Umbilical cord (tissue), 1 donor: ENCODE measurements at regions not wholly inside any gene's neighbourhood (a gene's known extent, or its start where the extent isn't known, plus 50 kb on each side); places are given as distances from the start of the nearest gene placed in this dataset.
"Not testable (repeated sequence)": the region's sequence is repeated elsewhere in the genome, so short reads cannot be mapped to it uniquely, and the experiment has no call there.

Experiments
- DNase-seq: peaks from one replicate; pipeline ENCODE4 v3.0.0-alpha.2; 2015; ENCODE audit warnings: low spot score

DNA sequence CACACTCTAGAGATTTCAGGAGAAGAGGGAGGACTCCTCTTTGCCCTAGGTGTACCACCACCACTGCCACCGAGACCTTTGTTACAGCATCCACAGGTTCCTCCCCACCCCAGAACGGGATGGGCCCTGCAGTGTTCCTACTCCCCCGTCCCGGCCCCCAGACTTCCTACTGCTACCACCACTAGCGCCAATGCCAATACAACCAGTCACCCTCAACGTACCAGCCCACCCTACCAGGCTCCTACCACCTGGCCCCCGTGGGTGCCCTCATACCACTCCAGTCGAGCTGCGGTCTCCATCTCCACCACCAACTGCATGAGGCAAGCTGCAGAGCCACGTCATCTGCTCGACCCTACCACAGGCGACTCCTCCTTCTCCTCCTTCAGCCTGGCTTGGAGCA is 437.1 kb upstream of the ZNF337 start:
- not testable (repeated sequence) for DNase-seq

DNA sequence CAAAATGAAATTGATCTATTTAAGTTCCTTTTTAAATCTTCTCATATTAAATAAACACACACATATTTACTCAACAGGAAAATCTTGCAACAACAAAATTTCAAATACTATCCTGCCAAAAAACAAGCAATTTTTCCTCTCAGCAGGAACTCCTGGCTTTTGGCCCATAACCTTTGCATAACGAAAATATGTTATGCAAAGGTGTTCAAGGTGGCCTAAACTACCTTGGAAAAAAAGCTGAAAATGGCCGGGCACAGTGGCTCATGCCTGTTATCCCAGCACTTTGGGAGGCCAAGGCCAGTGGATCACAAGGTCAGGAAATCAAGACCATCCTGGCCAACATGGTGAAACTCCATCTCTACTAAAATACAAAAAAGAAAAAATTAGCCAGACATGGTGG is 424.3 kb upstream of the ZNF337 start:
- DNase-seq, result not testable (repeated sequence)

DNA sequence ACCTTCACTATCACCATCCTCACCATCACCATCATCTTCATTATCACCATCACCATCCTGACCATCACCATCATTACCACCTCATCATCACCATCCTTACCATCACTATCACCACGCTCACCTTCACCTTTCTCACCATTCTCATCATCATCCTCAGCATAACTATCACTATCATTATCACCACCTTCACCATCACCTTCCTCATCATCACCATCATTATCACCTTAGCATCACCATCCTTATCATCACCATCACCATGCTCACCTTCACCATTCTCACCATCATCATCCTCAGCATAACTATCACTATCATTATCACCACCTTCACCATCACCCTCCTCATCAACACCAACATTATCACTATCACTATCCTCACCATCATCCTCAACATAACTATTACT is 397.8 kb upstream of the ZNF337 start:
- DNase-seq, result not testable (repeated sequence)

DNA sequence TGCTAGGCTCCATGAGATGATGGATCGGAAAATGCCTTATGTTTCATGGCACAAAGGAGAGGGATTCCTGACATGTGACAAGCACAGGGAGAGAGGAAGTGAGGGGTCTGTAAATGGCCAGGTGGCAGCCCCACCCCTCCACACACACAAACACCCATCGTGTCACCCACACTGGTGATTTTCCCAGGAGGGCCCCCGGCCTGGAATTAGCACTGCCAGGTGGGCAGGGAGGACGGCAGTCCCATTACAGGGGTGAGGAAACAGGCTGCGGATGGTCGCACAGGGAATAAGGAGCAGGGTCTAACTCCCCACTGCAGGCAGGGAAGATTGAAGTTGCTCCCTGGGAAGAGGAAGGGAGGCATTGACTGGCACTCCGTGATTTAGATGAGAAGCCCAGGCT is 395.3 kb upstream of the ZNF337 start:
- DNase-seq, result not testable (repeated sequence)

DNA sequence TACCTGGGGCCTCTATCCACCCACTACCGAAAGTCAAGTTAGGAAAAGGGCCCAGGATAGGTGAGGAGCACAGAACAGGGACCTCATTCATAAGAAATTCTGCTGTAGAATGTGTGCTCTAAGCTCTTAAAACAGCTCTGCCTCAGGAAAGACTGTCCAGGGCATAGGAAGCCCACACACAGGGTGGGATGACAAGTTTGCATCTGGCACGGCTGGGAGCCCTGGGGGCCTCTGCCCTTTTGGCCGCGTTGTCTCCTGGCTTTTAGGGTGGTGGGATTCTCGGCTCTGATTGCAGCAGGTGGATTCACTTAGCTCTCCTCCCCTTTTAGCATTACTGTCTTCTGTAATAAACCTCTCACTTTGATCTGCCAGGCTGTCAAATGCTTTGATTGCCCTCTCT is 389.5 kb upstream of the ZNF337 start:
- DNase-seq, result not testable (repeated sequence)

DNA sequence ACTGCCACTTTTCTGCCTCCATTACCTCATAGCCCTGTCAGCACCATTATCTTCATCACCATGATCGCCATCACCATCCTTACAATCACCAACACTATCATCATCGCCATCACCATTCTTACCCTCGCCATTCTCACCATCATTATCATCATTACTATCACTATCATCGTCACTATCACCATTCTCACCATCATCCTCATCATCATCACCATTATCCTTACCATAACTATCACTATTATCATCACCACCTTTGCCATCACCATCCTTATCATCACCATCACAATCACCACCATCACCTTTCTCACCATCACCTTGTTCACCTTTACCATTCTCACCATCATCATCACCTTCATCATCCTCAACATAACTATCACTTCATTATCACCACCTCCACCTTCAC is 377.3 kb upstream of the ZNF337 start:
- DNase-seq, result not testable (repeated sequence)

DNA sequence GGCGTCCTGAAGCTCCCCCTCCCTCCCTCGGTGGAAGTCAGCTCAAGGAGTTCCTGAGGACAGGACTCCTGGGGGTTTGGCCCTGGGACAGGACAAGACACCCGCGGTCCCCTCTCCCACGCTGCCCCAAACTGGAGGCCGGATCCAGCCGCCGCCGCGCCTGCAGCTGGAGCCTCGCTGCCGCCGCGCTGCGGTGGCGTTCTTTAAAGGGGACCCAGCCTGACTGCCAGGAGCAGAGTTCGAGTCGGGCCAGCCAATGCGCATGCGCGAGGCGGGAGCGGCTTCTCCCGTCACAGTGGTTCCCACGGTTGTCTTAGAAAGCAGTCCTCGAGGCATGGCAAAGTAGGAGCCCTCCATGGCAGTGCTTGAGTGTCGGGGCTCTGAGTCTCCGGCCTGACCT is 362.7 kb upstream of the ZNF337 start:
- DNase-seq, result not testable (repeated sequence)

DNA sequence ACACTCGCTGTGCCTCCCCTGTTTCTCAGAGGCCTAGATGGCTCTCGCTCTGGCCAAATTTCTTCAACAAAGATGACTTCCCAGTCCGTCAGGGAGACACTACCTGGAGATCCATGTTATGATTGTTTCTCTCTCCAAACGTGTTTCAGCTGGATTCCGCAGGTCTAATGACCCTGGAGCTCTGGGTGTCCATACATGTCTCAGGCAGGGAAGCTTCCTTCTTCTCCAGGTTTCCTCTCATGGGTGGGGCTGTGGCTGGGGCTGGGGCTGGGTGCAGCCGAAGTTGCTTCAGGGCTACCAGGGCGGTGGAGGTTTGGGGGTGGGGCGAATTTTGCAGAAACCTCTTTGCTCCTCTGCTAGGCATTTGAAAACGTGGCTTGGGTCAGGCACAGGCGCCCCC is 361.8 kb upstream of the ZNF337 start:
- DNase-seq, result not testable (repeated sequence)

DNA sequence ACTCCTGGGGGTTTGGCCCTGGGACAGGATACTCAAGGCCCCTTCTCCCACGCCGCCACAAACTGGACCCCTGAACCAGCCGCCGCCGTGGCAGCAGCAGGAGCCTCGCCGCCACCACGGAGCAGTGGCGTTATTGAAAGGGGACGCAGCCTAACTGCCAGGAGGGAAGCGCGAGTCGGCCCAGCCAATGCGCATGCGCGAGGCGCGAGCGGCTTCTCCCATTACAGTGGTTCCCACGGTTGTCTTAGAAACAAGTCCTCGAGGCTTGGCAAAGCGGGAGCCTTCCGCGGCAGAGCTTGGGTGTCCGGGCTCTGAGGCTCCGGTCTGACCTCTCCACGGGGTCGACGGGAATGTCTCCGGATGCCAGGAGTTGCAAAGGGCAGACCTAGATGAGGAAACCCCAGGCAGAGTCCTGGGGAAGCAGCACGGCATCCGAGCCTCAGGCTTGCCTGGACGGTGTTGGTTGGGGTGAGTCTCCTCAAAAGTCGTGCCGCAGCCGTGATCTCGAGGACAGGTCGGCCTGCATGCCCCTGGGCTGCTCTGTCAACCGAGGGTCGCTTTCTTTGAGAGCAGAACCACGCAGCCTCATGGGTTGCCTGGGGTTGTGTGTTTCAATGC is 360.6 kb upstream of the ZNF337 start:
- DNase-seq, result not testable (repeated sequence)

DNA sequence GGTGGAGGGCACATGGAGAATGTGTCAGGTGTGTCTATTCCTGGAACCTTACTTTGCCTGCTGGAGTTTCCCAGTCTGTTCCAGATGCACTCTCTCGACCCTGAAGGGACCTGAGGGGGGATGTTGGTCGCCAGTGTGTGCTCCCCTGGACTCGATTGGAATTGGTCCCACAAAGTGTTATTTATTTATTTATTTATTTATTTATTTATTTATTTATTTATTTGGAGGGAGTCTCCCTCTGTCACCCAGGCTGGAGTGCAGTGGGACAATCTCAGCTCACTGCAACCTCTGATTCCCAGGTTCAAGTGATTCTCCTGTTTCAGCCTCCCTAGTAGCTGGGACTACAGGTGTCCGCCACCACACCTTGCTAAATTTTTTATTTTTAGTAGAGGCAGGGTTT is 329.1 kb upstream of the ZNF337 start:
- DNase-seq, result not testable (repeated sequence)

DNA sequence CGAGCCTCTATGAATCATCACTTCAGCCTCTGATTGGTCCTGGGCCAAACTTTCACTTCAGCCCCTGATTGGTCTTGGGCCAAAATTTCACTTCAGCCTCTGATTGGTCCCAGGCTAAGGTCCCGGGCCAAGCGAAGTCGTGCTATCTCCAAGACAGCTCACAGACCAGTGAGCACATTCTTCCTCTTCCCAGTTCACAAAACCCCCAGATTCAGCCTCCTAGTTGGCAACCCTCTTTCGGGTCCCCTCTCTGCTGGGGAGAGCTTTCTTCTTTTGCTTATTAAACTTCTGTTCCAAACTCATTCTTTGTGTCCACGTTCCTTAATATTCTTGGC is 314.3 kb upstream of the ZNF337 start:
- DNase-seq, result not testable (repeated sequence)

DNA sequence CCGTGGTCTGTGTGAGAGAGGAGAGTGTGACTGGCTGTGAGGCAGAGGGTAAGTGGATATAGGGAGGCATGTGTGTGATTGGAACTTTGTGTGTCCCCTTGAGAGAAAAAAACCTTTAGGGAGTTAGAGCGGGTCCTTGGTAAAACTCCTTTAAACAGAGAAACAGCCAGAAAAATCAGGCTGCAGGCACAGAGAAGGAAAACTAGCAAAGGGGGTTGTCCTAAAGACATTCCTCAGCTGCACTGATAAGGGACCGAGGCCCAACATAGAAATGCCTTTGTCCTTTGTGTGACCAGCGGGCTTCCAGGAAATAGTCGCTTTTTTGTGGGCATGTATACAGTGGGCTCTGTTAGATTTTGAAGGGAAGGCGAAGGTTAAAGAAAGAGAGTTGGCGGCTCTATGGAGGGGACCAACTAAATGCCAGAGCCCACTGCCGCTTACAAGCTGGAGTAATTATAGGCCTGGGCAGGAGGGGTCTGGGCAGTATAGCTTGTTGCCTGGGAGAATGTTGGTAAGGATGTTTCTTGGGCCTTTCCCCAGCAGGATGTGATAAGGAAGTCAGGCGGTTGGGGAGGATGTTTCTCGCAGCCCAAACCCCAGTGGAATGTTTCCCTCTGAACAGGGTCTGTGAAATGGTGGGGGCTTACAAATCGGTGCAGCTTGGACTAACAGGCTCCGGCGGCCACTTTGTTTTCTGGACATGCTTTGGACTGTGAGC is 313.7 kb upstream of the ZNF337 start:
- DNase-seq, result peak; percentile 50

DNA sequence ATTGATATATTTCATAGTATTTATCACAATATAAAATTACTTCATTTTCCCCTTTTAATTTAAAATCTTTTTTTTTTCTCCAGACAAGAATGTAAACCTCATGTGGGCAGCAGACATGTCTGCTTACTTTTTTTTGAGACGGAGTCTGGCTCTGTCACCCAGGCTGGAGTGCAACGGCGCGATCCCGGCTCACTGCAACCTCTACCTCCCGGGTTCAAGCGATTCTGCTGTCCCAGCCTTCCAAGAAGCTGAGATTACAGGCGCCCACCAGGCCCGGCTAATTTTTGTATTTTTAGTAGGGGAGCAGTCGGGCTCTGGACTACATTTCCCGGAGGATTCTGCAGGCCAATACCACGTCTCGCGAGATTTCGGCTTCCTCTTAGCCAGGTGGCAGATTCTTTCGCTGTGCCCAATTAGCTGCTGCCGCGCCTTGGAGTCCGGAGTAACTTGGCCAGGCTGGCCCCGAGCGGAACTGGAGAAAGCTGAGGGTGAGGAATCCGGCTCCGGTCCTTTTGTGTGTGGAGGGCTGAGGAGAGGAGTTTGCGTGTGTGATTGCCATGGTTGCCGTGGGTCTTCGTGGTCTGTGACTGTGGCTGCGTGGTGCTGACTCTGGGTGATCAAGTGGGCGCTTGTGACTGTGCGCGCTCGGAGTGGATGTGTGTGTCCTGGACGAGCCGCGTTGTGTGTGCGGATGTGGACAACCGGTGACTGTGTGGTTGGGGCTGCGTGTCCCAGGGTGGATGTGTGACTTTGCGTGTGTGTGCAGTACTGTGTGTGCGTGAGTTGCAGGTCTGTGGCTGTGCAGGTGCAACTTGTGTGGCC is 313.0 kb upstream of the ZNF337 start:
- peak; percentile 93 for DNase-seq

DNA sequence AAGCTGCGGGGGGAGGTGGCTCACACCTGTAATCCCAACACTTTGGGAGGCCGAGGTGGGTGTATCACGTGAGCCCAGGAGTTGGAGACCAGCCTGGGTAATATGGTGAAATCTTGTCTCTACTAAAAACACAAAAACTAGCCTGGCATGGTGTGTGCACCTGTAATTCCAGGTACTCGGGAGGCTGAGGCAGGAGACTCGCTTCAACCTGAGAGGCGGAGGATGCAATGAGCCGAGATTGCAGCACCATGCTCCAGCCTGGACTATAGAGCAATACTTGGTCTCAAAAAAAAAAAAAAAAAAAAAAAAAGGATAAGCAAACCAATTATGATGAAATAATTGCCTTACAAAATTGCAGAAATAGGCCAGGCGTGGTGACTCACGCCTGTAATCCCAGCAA is 311.4 kb upstream of the ZNF337 start:
- not testable (repeated sequence) for DNase-seq

DNA sequence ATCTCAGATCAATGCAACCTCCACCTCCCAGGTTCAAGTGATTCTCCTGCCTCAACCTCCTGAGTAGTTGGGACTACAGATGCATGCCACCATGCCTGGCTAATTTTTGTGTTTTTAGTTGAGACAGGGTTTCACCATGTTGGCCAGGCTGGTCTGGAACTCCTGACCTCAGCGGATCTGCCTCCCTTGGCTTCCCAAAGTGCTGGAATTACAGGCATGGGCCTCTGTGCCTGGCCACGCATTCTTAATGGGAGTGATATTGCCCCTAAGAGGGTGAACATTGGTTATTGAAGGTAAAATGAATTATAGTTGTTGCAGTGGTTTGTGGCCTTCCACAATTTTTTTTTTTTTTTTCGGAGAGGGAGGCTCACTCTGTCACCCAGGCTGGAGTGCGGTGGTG is 309.5 kb upstream of the ZNF337 start:
- not testable (repeated sequence) for DNase-seq

DNA sequence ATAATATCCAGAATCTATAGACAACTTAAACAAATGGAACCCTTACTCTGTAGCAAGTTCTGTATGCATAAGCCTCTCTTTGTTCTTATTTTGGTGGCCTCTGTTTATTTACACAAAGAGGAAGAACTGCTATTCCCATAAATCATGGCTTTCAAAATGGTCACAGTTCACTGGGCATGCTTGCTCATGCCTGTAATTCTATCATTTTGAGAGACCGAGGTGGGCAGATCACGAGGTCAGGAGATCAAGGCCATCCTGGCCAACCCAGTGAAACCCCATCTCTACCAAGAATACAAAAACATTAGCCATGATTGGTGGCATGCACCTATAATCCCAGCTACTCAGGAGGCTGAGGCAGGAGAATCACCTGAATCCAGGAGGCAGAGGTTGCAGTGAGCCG is 307.3 kb upstream of the ZNF337 start:
- not testable (repeated sequence) for DNase-seq

DNA sequence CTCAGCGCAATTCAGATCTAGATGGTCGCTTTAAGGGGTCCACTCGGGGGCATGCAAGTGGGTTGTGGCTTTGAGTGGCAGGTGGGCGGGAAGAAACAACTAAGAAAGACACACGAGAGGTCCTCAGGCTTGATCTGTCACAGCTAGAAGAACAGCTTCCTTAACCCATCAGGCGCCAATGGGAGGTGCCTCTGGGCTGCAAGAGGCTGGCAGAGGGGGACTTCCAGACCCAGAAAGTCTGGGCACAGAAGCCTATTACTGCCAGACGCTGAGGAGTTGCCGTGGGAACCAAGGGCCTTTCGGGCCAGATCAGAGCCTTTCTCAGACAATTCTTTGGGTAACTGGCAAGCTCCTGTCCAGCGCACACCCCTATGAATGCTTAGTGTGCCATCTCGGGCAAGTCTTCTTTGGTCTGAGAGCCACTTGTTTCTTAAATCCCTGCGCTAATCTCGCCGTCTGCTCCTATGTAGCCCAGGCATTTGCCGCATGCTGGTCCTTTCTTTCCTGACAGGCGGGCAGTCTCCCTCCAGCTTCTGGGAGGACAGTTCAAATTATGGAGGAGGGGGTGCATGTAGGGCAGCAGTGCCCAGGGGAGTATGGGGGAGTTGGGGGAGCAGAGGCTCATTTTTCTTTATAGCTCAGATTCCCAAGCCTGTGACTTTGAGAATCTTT is 300.9 kb upstream of the ZNF337 start:
- DNase-seq, result not testable (repeated sequence)

DNA sequence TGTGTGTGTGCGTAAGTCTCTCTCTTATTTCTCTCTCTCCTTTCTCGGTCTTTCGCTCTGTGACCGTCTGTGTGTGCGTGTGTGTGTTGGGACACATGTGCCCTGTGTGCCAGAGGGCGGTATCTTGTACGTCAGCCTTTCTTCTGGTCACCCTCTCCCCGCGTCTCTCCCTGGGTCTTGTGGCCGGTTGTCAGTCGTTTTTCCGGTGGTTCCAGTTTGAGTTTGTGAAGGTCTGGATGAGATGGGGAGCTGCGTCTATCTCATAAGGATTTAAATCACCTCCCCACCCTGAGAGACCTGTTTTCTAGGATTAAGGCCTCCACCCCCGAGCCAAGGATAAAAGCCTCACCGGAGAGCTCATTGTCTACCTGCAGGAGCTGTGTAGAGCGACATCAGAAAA is 295.5 kb upstream of the ZNF337 start:
- DNase-seq, result no peak

DNA sequence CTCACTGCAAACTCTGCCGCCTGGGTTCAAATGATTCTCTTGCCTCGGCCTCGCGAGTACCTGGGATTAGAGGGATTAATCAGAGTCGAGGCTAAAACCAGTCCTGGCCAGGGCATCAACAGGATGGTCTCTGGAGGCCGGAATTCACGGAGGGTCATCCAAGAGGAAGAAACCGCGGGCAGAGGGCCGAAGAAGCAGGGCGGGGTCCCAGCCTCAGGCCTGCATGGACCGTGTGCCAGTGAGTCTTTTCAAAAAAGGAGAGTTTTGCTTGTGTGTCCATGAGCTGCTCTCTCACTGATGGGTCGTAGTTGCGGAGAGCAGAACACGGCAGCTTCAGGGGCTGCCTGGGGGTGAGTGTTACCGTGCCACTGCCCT is 295.1 kb upstream of the ZNF337 start:
- no peak for DNase-seq

DNA sequence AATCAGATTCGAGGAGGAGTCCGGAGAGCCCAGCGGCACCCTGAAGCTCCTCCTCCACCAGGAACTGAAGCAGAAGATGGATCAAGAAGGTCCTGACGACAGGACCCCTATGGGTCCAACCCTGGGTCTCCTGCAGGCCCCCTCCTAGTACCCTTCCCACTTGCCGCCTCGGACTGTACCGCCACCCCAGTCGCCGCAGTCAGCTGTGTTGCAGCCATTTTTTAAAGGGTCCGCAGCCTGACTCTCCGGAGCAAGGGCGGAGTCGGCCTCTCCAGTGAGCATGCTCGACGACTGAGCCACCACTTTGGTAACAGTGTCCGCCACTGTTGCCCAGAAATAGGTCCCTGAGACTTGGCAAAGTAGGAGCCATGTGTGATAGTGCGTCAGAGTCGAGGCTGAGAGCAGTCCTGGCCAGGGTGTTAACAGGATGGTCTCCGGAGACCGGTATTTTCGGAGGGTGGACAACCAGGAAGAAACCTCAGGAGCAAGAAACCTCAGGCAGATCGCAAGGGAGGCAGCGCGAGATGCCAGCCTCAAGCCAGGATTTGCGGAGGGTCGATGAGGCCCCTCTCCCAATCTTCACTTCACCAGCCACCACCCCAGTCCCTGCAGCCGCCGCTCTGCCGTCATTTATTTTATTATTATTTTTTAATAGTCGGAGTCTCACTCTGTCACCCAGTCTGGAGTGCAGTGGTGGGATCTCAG is 294.6 kb upstream of the ZNF337 start:
- DNase-seq, result no peak

DNA sequence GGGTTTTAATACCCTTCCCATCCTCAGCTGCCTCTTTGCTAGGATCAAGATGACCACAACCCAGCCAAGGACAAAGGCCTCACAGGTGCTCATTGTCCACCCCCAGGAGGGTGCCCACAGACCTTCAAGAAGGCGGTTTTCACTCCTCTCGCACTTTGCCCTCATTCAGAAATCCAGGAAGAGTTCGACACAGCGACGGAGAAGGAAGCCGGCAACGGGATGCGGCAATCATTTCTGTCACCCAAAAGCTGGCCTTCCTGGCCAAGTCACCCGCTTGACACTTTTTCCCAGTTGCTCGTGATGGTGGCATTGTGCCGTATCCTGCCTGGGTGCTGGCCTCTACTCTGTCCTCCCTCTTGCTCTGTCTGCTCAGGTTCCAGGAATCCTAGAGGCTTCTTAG is 293.0 kb upstream of the ZNF337 start:
- not testable (repeated sequence) for DNase-seq

DNA sequence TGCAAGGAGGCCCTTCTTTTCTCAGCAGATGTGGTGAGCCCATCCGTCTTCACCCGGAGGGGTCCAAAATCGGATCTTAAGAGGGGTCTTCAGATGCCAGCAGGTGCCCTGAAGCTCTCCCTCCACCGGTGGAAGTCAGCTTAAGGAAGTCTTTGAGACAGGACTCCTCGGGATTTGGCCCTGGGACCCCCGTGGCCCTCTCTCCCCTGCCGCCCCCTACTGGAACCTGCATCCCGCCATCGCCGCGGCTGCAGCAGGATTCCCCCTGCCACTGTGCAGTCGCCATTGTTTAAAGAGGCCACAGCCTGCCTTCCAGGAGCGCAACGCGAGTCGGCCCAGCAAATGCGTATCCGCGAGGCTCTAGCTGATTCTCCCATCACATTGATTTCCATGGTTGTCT is 292.5 kb upstream of the ZNF337 start:
- DNase-seq, result no peak
